HepG2 (cell line): ENCODE measurements at regions not wholly inside any gene's neighbourhood (a gene's known extent, or its start where the extent isn't known, plus 50 kb on each side); places are given as distances from the start of the nearest gene placed in this dataset.

Source experiments
- ATAC-seq: fragments of 200-7000 bp; cut with Tn5 transposase; 3 replicates; pipeline ENCODE4 v1.9.1; 2020; ENCODE audit warnings: mild to moderate bottlenecking, moderate library complexity
- BruUV-seq: library from RNA; stranded (reverse); fragments of 400-500 nt; replicated peaks from 2 replicates; lab custom pipeline; 2021; lab: Mats Ljungman, UMichigan
- CTCF ChIA-PET: fragments of 300-600 bp; formaldehyde crosslinking; extraction: SDS; loops from one replicate; lab custom pipeline; 2021; ENCODE audit warnings: low total read pairs, inconsistent platforms, low intra/inter-chr PET ratio; lab: Yijun Ruan, JAX
- POLR2A ChIA-PET: fragments of 350-600 bp; sonication (Branson Sonifier 250); formaldehyde crosslinking; loops from one replicate; lab custom pipeline; 2020; ENCODE audit warnings: antibody characterized with exemption, inconsistent platforms; lab: Yijun Ruan, JAX
- DNase-seq: peaks from one replicate; pipeline ENCODE4 v3.0.0-alpha.2; 2015; ENCODE audit warnings: low spot score
- FAIRE-seq: peaks from 3 replicates; lab custom pipeline; 2011; peaks lifted over from hg19 to GRCh38; lab: Jason Lieb, UNC
- H2AFZ ChIP-seq: one replicate; pipeline ENCODE4 v1.6.1; 2011; ENCODE audit warnings: low read length, inconsistent platforms
- H3K27ac ChIP-seq: fragments of 300-600 bp; 3 replicates; pipeline ENCODE4 v1.8.0; 2011; ENCODE audit warnings: mixed run types, mild to moderate bottlenecking, mixed read lengths, low read length, inconsistent platforms; ENCODE audit not compliant: insufficient read depth; ENCODE audit errors: extremely low read length
- H3K27me3 ChIP-seq, 2 experiments: fragments of 200-600 bp in 1 of 2; 2 replicates in 1 of 2; 3 replicates in 1 of 2; pipeline versions ENCODE4 v1.6.0 to v1.8.0; 2011; ENCODE audit warnings: low read length in 2 of 2, mild to moderate bottlenecking in 2 of 2, moderate library complexity in 2 of 2, inconsistent platforms in 1 of 2; ENCODE audit not compliant: insufficient read depth in 2 of 2, control insufficient read depth in 1 of 2
- H3K36me3 ChIP-seq, 2 experiments: fragments of 200-600 bp in 1 of 2; replicated peaks in 1 of 2; 2 replicates in 1 of 2; 3 replicates in 1 of 2; pipeline versions ENCODE4 v1.5.1 to v1.8.0; 2011; ENCODE audit warnings: low read length in 2 of 2, inconsistent platforms in 1 of 2; ENCODE audit not compliant: insufficient read depth in 2 of 2, control insufficient read depth in 1 of 2
- H3K4me1 ChIP-seq: 2 replicates; pipeline ENCODE4 v1.5.1; 2012; ENCODE audit warnings: low read length, inconsistent platforms; ENCODE audit not compliant: insufficient read depth
- H3K4me2 ChIP-seq: 2 replicates; pipeline ENCODE4 v1.6.0; 2011; ENCODE audit warnings: low read depth, low read length, inconsistent platforms
- H3K4me3 ChIP-seq, 3 experiments: fragments of 200-600 bp in 1 of 3; sonication (generic), shearing (Covaris generic) in 1 of 3; replicated peaks in 1 of 3; 2 replicates each; pipeline ENCODE4 v1.5.1; 2011 to 2016; ENCODE audit warnings: low read length in 3 of 3, inconsistent platforms in 2 of 3, low read depth in 2 of 3, mild to moderate bottlenecking in 2 of 3, control low read depth in 1 of 3, mixed read lengths in 1 of 3; ENCODE audit not compliant: insufficient read depth in 1 of 3
- H3K79me2 ChIP-seq: one replicate; pipeline ENCODE4 v1.6.1; 2011; ENCODE audit warnings: low read length, inconsistent platforms; ENCODE audit not compliant: insufficient read depth
- H3K9ac ChIP-seq: 2 replicates; pipeline ENCODE4 v1.6.0; 2011; ENCODE audit warnings: mild to moderate bottlenecking, low read depth, low read length, inconsistent platforms; ENCODE audit not compliant: insufficient read depth
- H3K9me3 ChIP-seq: 2 replicates; pipeline ENCODE4 v1.5.1; 2012; ENCODE audit warnings: mild to moderate bottlenecking, low read length
- H4K20me1 ChIP-seq: 2 replicates; pipeline ENCODE4 v1.6.0; 2011; ENCODE audit warnings: inconsistent platforms, mild to moderate bottlenecking, low read length, moderate library complexity; ENCODE audit not compliant: insufficient read depth
- ATF5 ChIP-seq: sonication (generic); formaldehyde crosslinking; IDR thresholded peaks from 2 replicates; pipeline ENCODE4 v1.4.0; 2020; ENCODE audit warnings: mild to moderate bottlenecking, low read depth, missing genetic modification reagents
- ELK4 ChIP-seq: sonication (generic); formaldehyde crosslinking; IDR thresholded peaks from 2 replicates; pipeline ENCODE4 v1.9.0; 2021; ENCODE audit warnings: missing genetic modification reagents, borderline replicate concordance
- KLF13 ChIP-seq: sonication (generic); formaldehyde crosslinking; IDR thresholded peaks from 2 replicates; pipeline ENCODE4 v1.4.0; 2020; ENCODE audit warnings: mild to moderate bottlenecking, missing genetic modification reagents
- KLF16 ChIP-seq, 2 experiments: sonication (generic) in 1 of 2; formaldehyde crosslinking in 1 of 2; IDR thresholded peaks; 2 replicates each; pipeline versions ENCODE4 v1.6.1 to v1.8.0; 2016 to 2023; ENCODE audit warnings: missing genetic modification reagents in 2 of 2, missing compliant biosample characterization in 1 of 2
- LBX2 ChIP-seq: sonication (generic); formaldehyde crosslinking; IDR thresholded peaks from 2 replicates; pipeline ENCODE4 v1.5.0; 2020; ENCODE audit warnings: missing genetic modification reagents, mild to moderate bottlenecking, borderline replicate concordance
- PCBP2 ChIP-seq: fragments of 200-400 bp; formaldehyde crosslinking; optimal IDR thresholded peaks from 2 replicates; pipeline ENCODE3; 2018; ENCODE audit warnings: low read length, low read depth; ENCODE audit not compliant: poor library complexity, severe bottlenecking
- POLR2AphosphoS2 ChIP-seq: IDR thresholded peaks from 2 replicates; pipeline ENCODE4 v1.6.1; 2011; ENCODE audit warnings: low read depth, low read length, improper control_type of control experiment
- ZNF143 ChIP-seq: sonication (generic); formaldehyde crosslinking; IDR thresholded peaks from 2 replicates; pipeline ENCODE4 v1.4.0; 2020; ENCODE audit warnings: missing genetic modification reagents
- ZNF224 ChIP-seq: sonication (generic); formaldehyde crosslinking; IDR thresholded peaks from 2 replicates; pipeline ENCODE4 v1.5.0; 2020; ENCODE audit warnings: mild to moderate bottlenecking, missing genetic modification reagents
- ZNF264 ChIP-seq: sonication (generic); formaldehyde crosslinking; IDR thresholded peaks from 2 replicates; pipeline ENCODE4 v1.4.0; 2020; ENCODE audit warnings: missing genetic modification reagents
- ZNF530 ChIP-seq: sonication (generic); formaldehyde crosslinking; IDR thresholded peaks from 2 replicates; pipeline ENCODE4 v1.5.0; 2020; ENCODE audit warnings: low read depth, mild to moderate bottlenecking, missing genetic modification reagents
- WGBS: methylation state at CpG from one replicate; pipeline ENCODE4 v1.1.6; 2017; ENCODE audit warnings: low lambda C conversion rate; 5-methylcytosine and 5-hydroxymethylcytosine counted together
- in situ Hi-C: cut with HindIII; loops from 2 replicates; pipeline ENCODE4 v1.10.0; 2017; ENCODE audit warnings: low pct_unique_long_range_greater_than_20kb; ENCODE audit not compliant: extremely low pct_ligation_motif_present
- intact Hi-C: fragments of 100-400 bp; cut with micrococcal nuclease; formaldehyde crosslinking; loops from one replicate; pipeline ENCODE4 v1.10.0; 2022; ENCODE audit not compliant: unreplicated experiment

DNA sequence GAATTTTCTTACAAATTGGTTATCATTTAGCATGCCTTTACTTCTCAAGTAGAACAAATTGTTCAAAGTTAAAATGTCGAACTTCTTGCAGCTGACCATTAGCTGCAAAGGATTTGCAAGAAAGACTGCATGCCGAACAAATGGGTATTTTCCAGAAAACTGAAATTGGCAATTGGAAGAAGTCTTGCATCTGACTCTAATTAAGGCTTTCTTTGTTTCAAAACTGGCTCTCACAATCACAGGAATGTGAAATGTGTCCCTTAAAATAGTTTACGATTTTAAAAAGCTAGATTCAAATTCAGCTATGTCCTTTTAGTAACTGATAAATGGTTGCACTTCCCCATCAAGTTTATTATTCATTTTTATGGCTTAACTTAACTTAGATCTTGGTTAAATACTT, 207.9 kb downstream of the ARL4A start (continued):
- TF ChIP-seq ATF5 (no peak), KLF13 (CRISPR knock-in tag) (no peak), ZNF264 (CRISPR knock-in tag) (no peak), ELK4 (CRISPR knock-in tag) (no peak), PCBP2 (no peak)
- TF ChIP-seq, all 625 proteins: peak for 0

- Histone ChIP-seq H3K27me3 (no peaks in the 10 kb centered on the region), H2AFZ (no peak overlapping the region), H4K20me1 (no peaks in the 10 kb centered on the region), H3K9ac (no peak overlapping the region), H3K36me3 (no peaks in the 10 kb centered on the region), H3K9me3 (no peaks in the 10 kb centered on the region), H3K79me2 (no peaks in the 10 kb centered on the region), H3K27ac (no peak overlapping the region), H3K4me2 (no peak overlapping the region), H3K4me1 (no peaks in the 10 kb centered on the region), H3K4me3 (no peak overlapping the region)
- TF ChIP-seq ZNF530 (CRISPR knock-in tag), result no peak
- no peak for TF ChIP-seq POLR2AphosphoS2
- TF ChIP-seq ZNF224 (CRISPR knock-in tag), result no peak
- TF ChIP-seq ZNF143 (CRISPR knock-in tag), result no peak
- no peak for TF ChIP-seq KLF16 (CRISPR knock-in tag; IDR thresholded peaks at IDR 0.05)
- TF ChIP-seq LBX2, result no peak
- FAIRE-seq, result no peak
- BruUV-seq, result no TSS peak
- DNase-seq, result no peak
- CTCF ChIA-PET, result no interaction called here
- POLR2A ChIA-PET, result no interaction called here
- 2% methylated on average over 1 of the region's 1 CpG for WGBS
- in situ Hi-C loops, result no loop called here
- no peak for ATAC-seq
- intact Hi-C loops, result no loop called here
Observed at GRCh38 chr7:12896316-12896715, 208.9 kb downstream of the ARL4A start.
